Stomach (tissue), 8 donors: ENCODE measurements at regions not wholly inside any gene's neighbourhood (a gene's known extent, or its start where the extent isn't known, plus 50 kb on each side); places are given as distances from the start of the nearest gene placed in this dataset.
A peak's percentile ranks its signal among the peaks of the same experiment; 100 is the strongest.

ENCODE experiments used
- DNase-seq, 2 donors: peaks; one replicate each; pipeline versions ENCODE4 v3.0.0 to v3.0.0-alpha.2; 2013 to 2019
- H3K27ac ChIP-seq, 5 donors: fragments of 200-600 bp in 4 of 5; sonication (generic) in 4 of 5; one replicate each; pipeline ENCODE4 v1.5.1; 2013 to 2019; ENCODE audit warnings: mild to moderate bottlenecking in 1 of 5, moderate library complexity in 1 of 5
- H3K27me3 ChIP-seq, 3 donors: fragments of 200-600 bp; sonication (generic); one replicate each; pipeline ENCODE4 v1.5.1; 2017 to 2019; ENCODE audit warnings: mixed run types in 1 of 3
- H3K36me3 ChIP-seq, 4 donors: fragments of 200-600 bp; sonication (generic); 1 replicate in 3 of 4; 2 replicates in 1 of 4; pipeline ENCODE4 v1.5.1; 2016 to 2019
- H3K4me1 ChIP-seq, 4 donors: fragments of 200-600 bp; sonication (generic); one replicate each; pipeline ENCODE4 v1.5.1; 2016 to 2019
- H3K4me3 ChIP-seq, 4 donors: fragments of 200-600 bp; sonication (generic) in 3 of 4; one replicate each; pipeline ENCODE4 v1.5.1; 2016 to 2019; ENCODE audit warnings: mild to moderate bottlenecking in 1 of 4
- H3K9me3 ChIP-seq, 4 donors: fragments of 200-600 bp; sonication (generic); one replicate each; pipeline ENCODE4 v1.5.1; 2016 to 2019
- EP300 ChIP-seq: sonication (generic); formaldehyde crosslinking; IDR thresholded peaks from one replicate; pipeline ENCODE4 v1.6.1; 2017; ENCODE audit warnings: antibody characterized with exemption
- POLR2A ChIP-seq, 4 donors: fragments of 450-650 bp; IDR thresholded peaks; one replicate each; pipeline ENCODE4 v1.6.1; 2016; ENCODE audit warnings: antibody characterized with exemption in 4 of 4, control low read depth in 2 of 4, mild to moderate bottlenecking in 1 of 4, moderate library complexity in 1 of 4
- POLR2AphosphoS5 ChIP-seq, 3 donors: sonication (generic); formaldehyde crosslinking; IDR thresholded peaks; one replicate each; pipeline ENCODE4 v1.6.1; 2016; ENCODE audit warnings: antibody characterized with exemption in 3 of 3
- WGBS, 5 donors: extraction: QIAGEN DNeasy Blood & Tissue Kit in 3 of 5; methylation state at CpG; one replicate each; pipeline versions ENCODE4 v1.1.5 to v1.1.7; 2013 to 2018; 5-methylcytosine and 5-hydroxymethylcytosine counted together
- intact Hi-C: fragments of 100-400 bp; cut with DNase I; formaldehyde crosslinking; loops from one replicate; pipeline ENCODE4 v1.15.1; 2023; ENCODE audit warnings: low total_unique reads
- TF ChIP-seq, protein P1 (sequence below), 7 experiments: fragments of 450-650 bp in 4 of 7; fragments of 200-600 bp in 3 of 7; sonication (generic) in 3 of 7; IDR thresholded peaks; one replicate each; pipeline ENCODE4 v1.5.1; 2016 to 2019; ENCODE audit warnings: antibody characterized with exemption in 7 of 7, control low read depth in 2 of 7, mild to moderate bottlenecking in 1 of 7
- donor health status: healthy with polysubstance abuse.
- donor health status: Bipolar disorder and iron deficiency.
- donor health status: healthy.

DNA sequence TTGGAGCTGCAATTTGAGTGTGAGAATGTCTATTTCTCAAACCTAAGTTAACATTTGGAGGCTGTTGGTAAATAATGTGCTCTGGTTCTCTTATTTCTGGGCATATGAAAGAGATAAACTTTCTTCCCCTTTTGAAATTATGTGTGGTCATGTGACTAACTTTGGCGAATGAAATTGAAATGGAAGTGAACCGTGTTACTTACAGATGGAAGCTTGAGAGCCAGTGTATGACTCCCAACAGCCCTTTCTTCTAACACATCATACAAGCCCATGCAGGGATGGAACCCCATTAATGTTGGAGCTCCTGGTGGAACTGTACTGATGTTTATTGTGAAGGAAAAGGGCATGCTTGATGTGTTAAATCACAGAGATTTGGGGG is 725.8 kb downstream of the TSN start:
- Histone ChIP-seq H3K9me3 (no peaks in the 10 kb centered on the region), H3K27me3 (no peaks in the 10 kb centered on the region), H3K36me3 (no peaks in the 10 kb centered on the region), H3K4me3 (no peak overlapping the region), H3K4me1 (no peaks in the 10 kb centered on the region), H3K27ac (no peak overlapping the region)
- no peak for DNase-seq
- TF ChIP-seq EP300 = no peak
- no peak for TF ChIP-seq POLR2A (IDR thresholded peaks at IDR 0.05)
- TF ChIP-seq POLR2AphosphoS5 (IDR thresholded peaks at IDR 0.05) = no peak
- TF ChIP-seq, protein P1, sequence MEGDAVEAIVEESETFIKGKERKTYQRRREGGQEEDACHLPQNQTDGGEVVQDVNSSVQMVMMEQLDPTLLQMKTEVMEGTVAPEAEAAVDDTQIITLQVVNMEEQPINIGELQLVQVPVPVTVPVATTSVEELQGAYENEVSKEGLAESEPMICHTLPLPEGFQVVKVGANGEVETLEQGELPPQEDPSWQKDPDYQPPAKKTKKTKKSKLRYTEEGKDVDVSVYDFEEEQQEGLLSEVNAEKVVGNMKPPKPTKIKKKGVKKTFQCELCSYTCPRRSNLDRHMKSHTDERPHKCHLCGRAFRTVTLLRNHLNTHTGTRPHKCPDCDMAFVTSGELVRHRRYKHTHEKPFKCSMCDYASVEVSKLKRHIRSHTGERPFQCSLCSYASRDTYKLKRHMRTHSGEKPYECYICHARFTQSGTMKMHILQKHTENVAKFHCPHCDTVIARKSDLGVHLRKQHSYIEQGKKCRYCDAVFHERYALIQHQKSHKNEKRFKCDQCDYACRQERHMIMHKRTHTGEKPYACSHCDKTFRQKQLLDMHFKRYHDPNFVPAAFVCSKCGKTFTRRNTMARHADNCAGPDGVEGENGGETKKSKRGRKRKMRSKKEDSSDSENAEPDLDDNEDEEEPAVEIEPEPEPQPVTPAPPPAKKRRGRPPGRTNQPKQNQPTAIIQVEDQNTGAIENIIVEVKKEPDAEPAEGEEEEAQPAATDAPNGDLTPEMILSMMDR (IDR thresholded peaks at IDR 0.05) = no peak
- 68 to 100% (median 94%) methylated on average over 2 of the region's 2 CpGs for WGBS, 5 donors
- intact Hi-C loops = no loop called here

DNA sequence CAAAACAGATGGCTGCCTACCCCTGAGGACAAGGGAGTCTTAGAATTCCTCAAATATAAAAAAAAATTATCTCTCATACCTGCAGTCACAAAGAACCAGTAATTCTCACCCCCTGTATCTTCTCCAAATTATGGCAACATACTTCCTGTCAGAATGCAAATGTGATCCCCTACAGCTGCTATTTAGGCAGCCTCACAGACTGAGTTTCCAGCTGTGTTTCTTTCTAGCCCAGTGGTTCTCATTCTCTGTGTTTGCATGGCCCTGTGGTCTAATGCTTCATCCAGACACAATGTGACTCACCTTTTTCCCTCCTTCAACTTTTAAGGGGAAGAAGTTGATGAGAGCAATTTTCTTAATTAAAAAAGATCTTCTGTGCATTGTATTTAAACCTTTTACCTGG is 726.3 kb downstream of the TSN start:
- no peaks in the 10 kb centered on the region for H3K9me3 ChIP-seq
- no peaks in the 10 kb centered on the region for H3K36me3 ChIP-seq
- H3K27me3 ChIP-seq = no peaks in the 10 kb centered on the region
- no peak for DNase-seq
- no peaks in the 10 kb centered on the region for H3K4me1 ChIP-seq
- H3K4me3 ChIP-seq = no peak overlapping the region
- H3K27ac ChIP-seq = no peak overlapping the region
- TF ChIP-seq POLR2AphosphoS5 (IDR thresholded peaks at IDR 0.05) (no peak), EP300 (no peak), POLR2A (IDR thresholded peaks at IDR 0.05) (no peak)
- TF ChIP-seq, protein P1 (IDR thresholded peaks at IDR 0.05) = no peak
- intact Hi-C loops = no loop called here

DNA sequence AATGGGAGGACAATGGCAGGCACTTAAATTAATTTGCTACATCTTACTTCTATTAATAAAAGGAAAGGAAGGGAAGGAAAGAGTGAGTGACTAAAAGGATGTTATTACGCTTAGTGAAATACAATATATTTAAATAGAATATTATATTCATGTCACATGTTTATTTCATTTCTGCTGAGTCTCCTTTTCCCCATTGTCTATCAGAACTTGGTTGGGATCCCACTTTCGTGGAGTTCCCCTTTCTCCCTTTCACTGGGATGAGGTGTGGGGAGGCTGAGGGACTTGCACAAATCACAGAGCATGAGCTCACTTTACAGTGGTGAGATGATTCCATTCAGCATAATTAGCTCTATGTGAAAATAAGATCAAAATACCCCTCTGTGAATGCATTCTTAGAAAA is 730.6 kb downstream of the TSN start:
- intact Hi-C loops = no loop called here
- 75 to 87% (median 82%) methylated on average over 2 of the region's 2 CpGs for WGBS, 5 donors
- no peak for DNase-seq
- no peaks in the 10 kb centered on the region for H3K4me1 ChIP-seq
- H3K27ac ChIP-seq = no peak overlapping the region
- H3K4me3 ChIP-seq = no peak overlapping the region
- TF ChIP-seq POLR2A (IDR thresholded peaks at IDR 0.05) (no peak), POLR2AphosphoS5 (IDR thresholded peaks at IDR 0.05) (no peak), EP300 (no peak)
- TF ChIP-seq, protein P1 (IDR thresholded peaks at IDR 0.05) = no peak
- no peaks in the 10 kb centered on the region for H3K36me3 ChIP-seq
- H3K9me3 ChIP-seq = no peaks in the 10 kb centered on the region
- H3K27me3 ChIP-seq = no peaks in the 10 kb centered on the region

DNA sequence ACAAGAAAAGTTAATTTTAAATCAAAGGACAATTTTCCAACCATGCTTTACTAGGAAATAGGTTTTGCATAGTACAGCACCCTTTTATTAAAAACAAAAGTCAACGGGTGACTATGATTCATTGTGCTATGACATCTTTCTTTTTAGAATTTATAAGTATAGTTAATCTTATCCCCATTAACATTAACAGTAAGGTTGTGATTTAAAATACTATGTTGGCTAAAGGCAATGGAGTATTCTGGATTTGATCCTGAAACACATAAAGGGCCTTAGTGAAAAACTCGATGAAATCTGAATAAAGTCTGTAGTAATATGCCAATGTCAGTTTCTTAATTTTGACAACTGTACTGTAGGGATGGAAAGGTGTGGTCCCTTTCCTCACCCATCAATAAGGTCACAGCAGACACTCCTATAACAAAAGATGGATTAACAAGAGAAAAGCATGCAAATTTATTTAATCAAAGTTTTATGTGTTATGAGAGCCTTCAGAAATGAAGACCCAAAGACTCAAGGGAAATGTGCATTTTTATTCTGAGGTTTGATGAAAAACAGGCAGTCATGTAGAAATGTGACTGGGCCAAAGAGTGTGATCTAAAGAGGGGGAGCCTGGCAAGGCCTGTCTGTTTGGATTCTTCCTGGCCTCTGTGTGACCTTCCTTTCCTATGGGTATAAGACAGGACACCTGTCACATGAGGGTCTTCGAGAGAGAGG is 731.4 kb downstream of the TSN start:
- Histone ChIP-seq H3K4me3 (no peak overlapping the region), H3K27ac (no peak overlapping the region), H3K27me3 (no peaks in the 10 kb centered on the region), H3K9me3 (no peaks in the 10 kb centered on the region), H3K36me3 (no peaks in the 10 kb centered on the region), H3K4me1 (peaks cover 0 to 1% (median 0%) of the 10 kb centered on the region in 4 donors)
- DNase-seq = peak in 1 of 2 donors; percentile 9
- WGBS, 5 donors = 54 to 81% (median 73%) methylated on average over 3 of the region's 3 CpGs
- intact Hi-C loops = no loop called here
- TF ChIP-seq POLR2A (IDR thresholded peaks at IDR 0.05) = no peak
- TF ChIP-seq POLR2AphosphoS5 (IDR thresholded peaks at IDR 0.05) = no peak
- TF ChIP-seq, protein P1 (IDR thresholded peaks at IDR 0.05) = no peak
- TF ChIP-seq EP300 = no peak
